HG03565 (cell line): ENCODE measurements at regions not wholly inside any gene's neighbourhood (a gene's known extent, or its start where the extent isn't known, plus 50 kb on each side); places are given as distances from the start of the nearest gene placed in this dataset.
A peak's percentile ranks its signal among the peaks of the same experiment; 100 is the strongest.
"Not testable (repeated sequence)": the region's sequence is repeated elsewhere in the genome, so short reads cannot be mapped to it uniquely, and the experiment has no call there.

ENCODE experiments used
- ATAC-seq: cut with Tn5 transposase; IDR thresholded peaks from one replicate; pipeline ENCODE4 v1.9.1; 2021; ENCODE audit warnings: mild to moderate bottlenecking, moderate library complexity; ENCODE audit not compliant: unreplicated experiment

DNA sequence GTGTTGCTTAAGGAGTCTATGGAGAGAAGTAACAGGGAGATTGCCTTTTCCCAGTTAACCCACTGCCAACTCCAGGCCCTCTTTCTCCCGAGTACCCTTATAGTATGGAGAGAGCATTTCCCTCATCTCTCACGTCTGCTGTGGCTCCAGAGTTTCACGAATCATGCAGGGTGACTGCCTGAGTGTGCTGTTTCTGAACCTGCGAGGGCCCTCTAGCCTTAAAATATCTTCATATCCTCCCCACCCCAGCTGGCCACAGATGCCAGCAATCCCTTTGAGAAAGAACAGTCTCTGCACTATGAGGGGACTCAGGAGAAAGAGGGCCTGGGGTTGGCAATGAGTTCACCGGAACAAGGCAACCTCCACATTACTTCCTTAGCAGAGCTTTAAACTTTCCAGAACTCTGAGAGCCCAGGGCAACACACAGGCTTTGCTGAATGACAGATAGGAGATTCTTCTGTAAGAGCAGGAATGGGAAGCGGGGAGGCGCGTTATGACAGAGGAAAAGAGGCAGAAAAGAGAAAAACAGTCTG lies 81.6 kb upstream of the ANKH start:
- ATAC-seq: no peak

- no peak for ATAC-seq
Measured at GRCh38 chr5:14948383-14948782, 76.8 kb upstream of the ANKH start.

DNA sequence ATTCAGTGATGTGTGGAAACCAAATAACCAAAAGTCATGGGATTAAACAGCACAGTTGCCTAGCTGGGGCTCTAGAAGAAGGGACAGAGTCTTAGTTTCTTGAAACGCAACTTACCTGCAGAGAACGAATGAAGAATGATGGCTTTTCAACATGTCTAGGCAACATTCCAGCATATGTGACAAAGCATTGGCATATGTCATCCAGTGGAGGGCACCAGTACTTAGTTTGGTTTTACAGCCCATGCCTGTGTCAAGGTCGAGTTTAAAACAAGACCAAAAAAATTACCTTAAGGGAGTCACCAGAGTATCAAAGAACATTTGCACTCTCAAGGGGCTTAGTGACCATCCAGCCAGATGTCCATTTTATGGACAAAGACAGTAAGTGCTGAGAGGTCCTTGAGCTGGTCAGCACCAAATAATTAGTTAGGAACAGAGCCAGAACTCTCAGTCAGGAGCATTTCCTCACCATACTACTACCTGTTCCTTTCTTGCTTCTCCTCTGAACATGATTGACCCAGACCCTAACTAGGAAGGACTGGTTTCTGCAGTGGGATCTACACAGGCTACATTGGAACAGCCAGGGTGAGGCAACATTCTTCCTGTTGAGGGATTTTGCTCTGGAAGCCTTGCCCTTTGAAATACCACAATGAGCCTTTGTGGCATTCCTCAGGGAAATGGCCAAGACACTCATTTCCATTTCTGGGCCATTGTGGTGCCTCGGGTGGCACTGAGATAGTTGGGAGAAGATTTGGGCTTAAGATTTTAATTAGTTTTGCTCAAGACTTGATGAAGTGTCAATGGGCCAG lies 75.4 kb upstream of the ANKH start:
- ATAC-seq: peak; percentile 93

DNA sequence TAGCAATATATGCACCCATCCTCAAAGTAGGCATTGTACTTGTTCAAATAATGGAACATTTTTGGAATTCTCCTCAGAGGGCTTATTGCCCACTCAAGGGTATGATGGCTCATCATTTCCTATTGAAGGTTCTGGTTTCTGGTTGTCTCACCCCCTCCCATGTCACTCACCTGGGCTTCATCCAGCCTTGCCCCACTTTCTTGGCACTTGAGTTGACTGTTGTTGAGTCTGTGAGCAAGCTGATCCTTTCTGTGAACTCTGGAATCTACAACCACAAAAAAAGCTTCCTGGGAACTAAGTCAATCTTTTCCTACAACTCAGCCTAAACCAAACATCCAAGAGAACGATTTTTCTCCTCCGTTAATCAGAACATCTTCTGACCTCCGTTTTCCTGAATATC lies 73.9 kb upstream of the ANKH start:
- ATAC-seq: no peak

GRCh38 chr5:14944996-14945395 lies 73.4 kb upstream of the ANKH start:
- ATAC-seq: no peak

DNA sequence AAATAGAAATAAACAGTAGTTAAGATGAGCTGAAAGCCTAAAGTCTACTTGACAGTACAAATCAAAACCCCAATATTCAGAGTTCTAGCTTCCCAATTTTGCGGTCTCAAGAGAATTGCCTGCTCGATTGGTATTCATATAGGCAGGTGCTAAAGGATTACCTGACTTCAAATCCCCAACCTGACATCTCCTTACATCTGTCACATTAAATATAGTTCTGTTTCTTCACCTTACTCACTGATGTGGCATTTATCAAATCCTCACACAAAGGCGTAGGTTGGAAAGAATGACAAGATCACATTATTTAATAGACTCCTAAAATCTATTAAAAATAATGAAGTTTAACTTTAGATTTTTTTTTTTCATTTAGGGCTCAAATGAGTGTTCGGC lies 72.8 kb upstream of the ANKH start:
- no peak for ATAC-seq

DNA sequence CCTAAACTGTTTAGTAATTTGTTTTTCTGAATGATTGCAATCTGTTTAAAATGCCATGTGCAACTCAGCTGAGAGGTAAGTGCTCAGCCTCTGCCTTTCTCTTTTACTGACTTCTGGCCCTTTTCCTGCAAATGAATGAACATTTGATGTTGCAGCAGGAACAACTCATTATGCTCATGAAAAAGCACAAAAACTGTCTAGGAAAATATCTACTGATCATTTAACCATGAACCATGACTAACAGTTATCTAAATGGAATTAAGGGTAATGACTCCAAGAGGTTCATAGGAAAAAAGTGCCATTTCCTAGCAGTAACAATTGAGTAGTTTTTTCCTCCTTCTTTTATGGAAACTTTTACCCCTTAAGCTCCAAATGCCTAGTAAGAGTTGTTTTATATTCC lies 70.6 kb upstream of the ANKH start:
- no peak for ATAC-seq

- ATAC-seq: no peak
Measured at GRCh38 chr5:14937254-14937653, 65.7 kb upstream of the ANKH start.

DNA sequence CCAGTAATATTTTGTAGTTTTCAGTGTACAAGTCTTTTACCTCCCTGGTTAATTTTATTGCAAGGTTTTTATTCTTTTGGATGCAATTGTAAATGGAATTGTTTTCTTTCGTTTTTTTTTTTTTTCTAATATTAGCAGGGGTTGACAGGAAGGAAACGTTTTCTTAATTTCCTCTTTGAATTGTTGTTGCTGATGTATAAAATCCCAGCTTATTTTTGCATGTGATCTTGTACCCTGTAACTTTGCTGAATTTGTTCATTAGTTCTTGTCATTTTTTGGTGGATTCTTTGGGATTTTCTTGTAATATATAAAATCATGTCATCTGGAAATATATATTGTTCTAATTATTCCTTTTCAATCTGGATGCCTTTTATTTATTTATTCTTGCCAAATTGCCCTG lies 65.0 kb upstream of the ANKH start:
- no peak for ATAC-seq

GRCh38 chr5:14935341-14935740 lies 63.8 kb upstream of the ANKH start:
- no peak for ATAC-seq

DNA sequence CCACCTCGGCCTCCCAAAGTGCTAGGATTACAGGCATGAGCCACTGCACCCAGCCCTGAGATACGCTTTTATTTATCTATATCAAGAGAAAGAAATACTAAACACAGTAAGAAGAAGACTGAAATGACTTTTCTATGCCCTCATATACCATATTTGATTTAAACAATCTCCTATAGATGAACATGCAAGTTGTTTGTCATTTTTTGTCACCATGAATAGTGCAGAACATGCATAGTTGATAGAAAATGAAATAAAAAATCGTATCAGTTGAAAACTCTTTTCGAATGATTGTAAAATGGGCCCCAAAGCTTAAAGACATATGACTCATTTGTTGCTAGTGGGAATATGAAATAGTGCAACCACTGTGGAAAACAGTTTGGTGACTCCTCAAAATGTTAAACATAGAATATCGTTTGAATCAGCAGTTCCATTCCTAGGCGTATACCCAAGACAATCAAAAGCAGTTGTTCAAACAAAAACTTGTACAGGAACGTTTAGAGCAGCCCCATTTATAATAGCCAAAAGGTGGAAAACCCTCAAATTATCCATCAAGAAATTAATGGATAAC lies 61.4 kb upstream of the ANKH start:
- ATAC-seq: no peak

DNA sequence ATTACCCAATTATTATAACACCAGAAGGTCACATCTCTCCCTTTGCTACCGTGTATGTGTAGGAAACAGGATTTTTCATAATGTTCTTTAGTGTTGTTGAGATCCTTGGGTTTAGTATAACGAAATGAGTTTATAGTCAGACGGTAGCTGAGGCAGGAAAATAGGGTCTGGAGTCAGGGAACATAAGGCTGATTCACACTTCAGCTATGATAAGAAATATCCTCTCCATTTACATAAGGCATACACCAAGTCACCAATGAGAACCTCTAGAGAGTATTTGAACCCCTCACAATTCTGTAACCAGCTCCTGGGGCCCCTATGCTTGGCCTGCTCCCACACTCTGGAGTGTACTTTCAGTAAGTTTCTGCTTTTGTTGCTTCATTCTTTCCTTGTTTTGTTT lies 58.9 kb upstream of the ANKH start:
- no peak for ATAC-seq

- no peak for ATAC-seq
Measured at GRCh38 chr5:14929293-14930065, 57.9 kb upstream of the ANKH start.

- no peak for ATAC-seq
Measured at GRCh38 chr5:14928661-14929060, 57.1 kb upstream of the ANKH start.

DNA sequence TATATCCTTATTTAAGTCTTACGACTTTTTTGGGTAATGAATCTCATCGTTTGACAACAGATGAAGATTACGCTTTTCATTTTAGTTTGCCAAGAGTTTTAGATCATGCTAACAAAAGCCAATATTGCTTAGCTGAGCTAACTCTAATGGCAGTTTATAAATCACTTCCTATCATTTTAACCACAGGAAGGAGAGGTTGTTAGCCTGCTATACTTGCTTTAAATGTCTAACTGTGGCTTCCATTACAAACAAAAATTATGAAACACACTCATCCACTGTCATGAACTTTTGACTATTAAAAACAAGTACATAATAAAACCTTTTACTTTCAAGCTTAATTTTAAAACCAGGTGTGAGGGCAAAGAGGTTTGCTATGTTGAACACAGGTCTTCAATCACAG lies 53.7 kb upstream of the ANKH start:
- ATAC-seq: no peak

GRCh38 chr5:14922952-14923351 lies 51.4 kb upstream of the ANKH start:
- ATAC-seq: not testable (repeated sequence)

GRCh38 chr5:14922456-14922855 lies 50.9 kb upstream of the ANKH start:
- ATAC-seq: no peak
